HEK293T (cell line): ENCODE measurements at regions not wholly inside any gene's neighbourhood (a gene's known extent, or its start where the extent isn't known, plus 50 kb on each side); places are given as distances from the start of the nearest gene placed in this dataset.

Experiments used
- CTCF ChIA-PET: fragments of 350-600 bp; formaldehyde crosslinking; extraction: SDS; loops from one replicate; lab custom pipeline; 2021; ENCODE audit warnings: antibody characterized with exemption, inconsistent platforms; lab: Yijun Ruan, JAX
- POLR2A ChIA-PET: fragments of 350-600 bp; formaldehyde crosslinking; extraction: SDS; loops from one replicate; lab custom pipeline; 2020; ENCODE audit warnings: antibody characterized with exemption, inconsistent platforms; lab: Yijun Ruan, JAX
- DNase-seq: peaks from one replicate; pipeline ENCODE4 v3.0.0; 2012; ENCODE audit warnings: mixed read lengths; ENCODE audit errors: extremely low spot score
- ARNT ChIP-seq: fragments of 450-650 bp; IDR thresholded peaks from 2 replicates; pipeline ENCODE4 v1.6.1; 2017; ENCODE audit warnings: mild to moderate bottlenecking
- BHLHE40 ChIP-seq: fragments of 450-650 bp; IDR thresholded peaks from 2 replicates; pipeline ENCODE4 v1.6.1; 2016; ENCODE audit warnings: mild to moderate bottlenecking, moderate library complexity, borderline replicate concordance
- CTBP1 ChIP-seq: fragments of 450-650 bp; IDR thresholded peaks from 2 replicates; pipeline ENCODE4 v1.6.1; 2016; ENCODE audit warnings: borderline replicate concordance
- ELF4 ChIP-seq: fragments of 450-650 bp; IDR thresholded peaks from 2 replicates; pipeline ENCODE4 v1.6.1; 2017; ENCODE audit warnings: antibody characterized with exemption
- FOXA1 ChIP-seq: fragments of 450-650 bp; IDR thresholded peaks from 2 replicates; pipeline ENCODE4 v1.6.1; 2016; ENCODE audit warnings: mild to moderate bottlenecking
- FOXK2 ChIP-seq: fragments of 450-650 bp; IDR thresholded peaks from 2 replicates; pipeline ENCODE4 v1.6.1; 2016; ENCODE audit warnings: mild to moderate bottlenecking
- FOXM1 ChIP-seq: fragments of 450-650 bp; IDR thresholded peaks from 2 replicates; pipeline ENCODE4 v1.6.1; 2017; ENCODE audit warnings: mild to moderate bottlenecking, borderline replicate concordance
- HDGF ChIP-seq: fragments of 450-650 bp; IDR thresholded peaks from 2 replicates; pipeline ENCODE4 v1.6.1; 2017; ENCODE audit warnings: antibody characterized with exemption, borderline replicate concordance
- L3MBTL2 ChIP-seq: fragments of 450-650 bp; conservative IDR thresholded peaks from 2 replicates; pipeline ENCODE4 v1.6.1; 2016; ENCODE audit warnings: mild to moderate bottlenecking
- LEF1 ChIP-seq: fragments of 450-650 bp; IDR thresholded peaks from 2 replicates; pipeline ENCODE4 v1.6.1; 2017; ENCODE audit warnings: mild to moderate bottlenecking, borderline replicate concordance
- NFRKB ChIP-seq: fragments of 450-650 bp; IDR thresholded peaks from 2 replicates; pipeline ENCODE4 v1.6.1; 2016; ENCODE audit warnings: mild to moderate bottlenecking, moderate library complexity
- SP1 ChIP-seq: fragments of 450-650 bp; IDR thresholded peaks from 2 replicates; pipeline ENCODE4 v1.6.1; 2017
- SUZ12 ChIP-seq: fragments of 450-650 bp; IDR thresholded peaks from 2 replicates; pipeline ENCODE4 v1.6.1; 2016; ENCODE audit warnings: mild to moderate bottlenecking
- TARDBP ChIP-seq: fragments of 450-650 bp; IDR thresholded peaks from 2 replicates; pipeline ENCODE4 v1.6.1; 2016
- ZNF384 ChIP-seq: fragments of 450-650 bp; IDR thresholded peaks from 2 replicates; pipeline ENCODE4 v1.6.1; 2016
- TF ChIP-seq, protein P1 (sequence below): fragments of 450-650 bp; IDR thresholded peaks from 2 replicates; pipeline ENCODE4 v1.6.1; 2016

DNA sequence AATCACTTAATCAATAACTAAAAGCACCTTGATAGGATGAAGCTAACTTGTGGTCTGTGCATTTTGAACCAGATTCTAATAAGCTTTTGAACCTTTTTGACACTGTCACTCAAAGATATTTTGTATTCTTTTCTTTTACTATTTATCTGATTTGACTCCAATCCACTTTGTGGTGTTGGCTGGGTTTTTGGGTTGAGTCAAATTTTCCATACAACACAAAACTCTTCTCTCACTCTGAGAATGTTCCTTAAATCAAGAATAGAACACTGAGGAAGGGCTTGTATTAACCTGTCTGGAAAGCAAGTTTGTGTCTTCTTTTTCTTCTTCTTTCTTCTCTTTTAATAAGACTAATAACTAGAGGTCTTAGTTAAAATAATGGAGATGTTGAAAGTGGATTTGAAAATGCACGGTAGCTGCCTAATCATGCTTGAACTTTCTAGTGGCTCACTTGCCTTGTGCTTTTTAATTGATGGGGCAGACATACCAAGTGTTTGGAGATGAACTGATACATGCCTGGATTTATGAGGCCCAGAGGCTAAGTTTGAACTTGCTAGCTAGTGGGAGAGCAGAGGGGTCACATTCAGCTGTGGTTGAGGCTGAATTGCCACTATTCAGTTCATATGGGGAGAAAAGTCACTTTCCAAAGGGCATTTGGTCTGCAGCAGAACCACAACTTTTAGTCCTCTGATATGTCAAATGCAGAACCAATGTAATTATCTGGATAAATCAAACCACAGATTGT lies 93.5 kb upstream of the PTHLH start:
- no peak for TF ChIP-seq FOXA1
- ChIA-PET POLR2A (no interaction called here), CTCF (no interaction called here)
- no peak for DNase-seq

DNA sequence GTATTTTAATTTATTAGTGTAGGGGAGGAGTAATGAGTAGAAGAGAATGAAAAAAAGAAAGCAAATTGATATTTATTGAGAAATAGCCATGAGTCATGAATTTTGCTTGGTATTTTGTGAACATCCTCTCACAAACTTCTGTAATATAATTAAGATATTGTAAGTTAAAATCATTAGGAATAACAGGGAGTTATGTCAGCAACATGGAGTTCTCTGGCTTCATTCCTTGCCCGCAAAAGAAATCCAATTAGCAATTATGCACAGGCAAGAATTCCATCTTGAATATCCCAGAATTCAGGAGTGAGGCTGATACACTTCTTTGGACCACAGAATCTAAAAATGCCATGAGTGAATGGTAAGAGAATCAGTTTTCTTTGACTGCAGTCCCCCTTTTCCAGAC lies 94.3 kb upstream of the PTHLH start:
- CTCF ChIA-PET, result no interaction called here
- TF ChIP-seq NFRKB, result no peak
- no peak for TF ChIP-seq FOXM1
- TF ChIP-seq CTBP1, result no peak
- no peak for TF ChIP-seq SP1
- TF ChIP-seq L3MBTL2, result no peak
- no peak for DNase-seq
- POLR2A ChIA-PET, result no interaction called here

DNA sequence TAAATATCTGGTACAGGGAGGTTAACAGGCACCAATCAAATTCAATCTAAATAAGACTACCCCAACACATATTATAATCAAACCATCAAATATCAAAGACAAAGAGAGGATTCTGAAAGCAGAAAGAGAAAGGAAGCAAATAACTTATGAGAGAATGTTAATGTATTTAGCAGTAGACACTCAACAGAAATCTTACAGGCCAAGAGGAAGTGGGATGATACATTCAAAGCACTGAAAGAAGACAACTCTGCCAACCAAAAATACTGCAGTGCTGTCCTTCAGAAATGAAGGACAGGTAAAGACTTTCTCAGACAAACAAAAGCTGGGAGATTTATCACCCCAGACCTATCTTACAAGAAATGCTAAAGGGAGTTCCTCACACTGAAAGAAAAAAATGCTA lies 95.9 kb upstream of the PTHLH start:
- POLR2A ChIA-PET, result no interaction called here
- DNase-seq, result no peak
- CTCF ChIA-PET, result no interaction called here
- TF ChIP-seq HDGF (no peak), FOXK2 (no peak)

DNA sequence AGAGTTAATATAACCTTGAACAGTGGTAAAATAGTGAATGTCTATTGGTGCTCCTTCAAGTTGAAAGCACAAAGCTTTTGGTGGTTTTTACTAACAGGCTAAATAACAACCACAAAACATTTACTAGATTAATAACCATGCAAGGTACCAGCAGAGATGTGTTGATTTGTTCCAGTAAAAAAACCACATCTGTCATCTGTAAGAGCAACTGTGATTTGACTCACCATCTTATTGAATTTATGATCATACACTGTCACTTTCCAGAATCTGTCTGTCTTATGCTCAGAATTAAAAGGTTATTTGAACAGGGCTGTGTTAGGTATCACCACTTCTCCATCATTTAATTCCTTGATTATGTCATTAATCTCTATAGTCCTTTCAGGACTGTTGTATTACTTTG lies 107.0 kb upstream of the PTHLH start:
- DNase-seq, result no peak
- CTCF ChIA-PET, result no interaction called here
- POLR2A ChIA-PET, result no interaction called here
- TF ChIP-seq ARNT (no peak), ZNF384 (no peak), NFRKB (no peak), ELF4 (no peak), SUZ12 (no peak), BHLHE40 (no peak), L3MBTL2 (no peak), FOXA1 (no peak), LEF1 (no peak), TARDBP (no peak), FOXK2 (no peak), CTBP1 (no peak), SP1 (no peak), HDGF (no peak), FOXM1 (no peak)
- TF ChIP-seq, protein P1, sequence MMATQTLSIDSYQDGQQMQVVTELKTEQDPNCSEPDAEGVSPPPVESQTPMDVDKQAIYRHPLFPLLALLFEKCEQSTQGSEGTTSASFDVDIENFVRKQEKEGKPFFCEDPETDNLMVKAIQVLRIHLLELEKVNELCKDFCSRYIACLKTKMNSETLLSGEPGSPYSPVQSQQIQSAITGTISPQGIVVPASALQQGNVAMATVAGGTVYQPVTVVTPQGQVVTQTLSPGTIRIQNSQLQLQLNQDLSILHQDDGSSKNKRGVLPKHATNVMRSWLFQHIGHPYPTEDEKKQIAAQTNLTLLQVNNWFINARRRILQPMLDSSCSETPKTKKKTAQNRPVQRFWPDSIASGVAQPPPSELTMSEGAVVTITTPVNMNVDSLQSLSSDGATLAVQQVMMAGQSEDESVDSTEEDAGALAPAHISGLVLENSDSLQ, result no peak

DNA sequence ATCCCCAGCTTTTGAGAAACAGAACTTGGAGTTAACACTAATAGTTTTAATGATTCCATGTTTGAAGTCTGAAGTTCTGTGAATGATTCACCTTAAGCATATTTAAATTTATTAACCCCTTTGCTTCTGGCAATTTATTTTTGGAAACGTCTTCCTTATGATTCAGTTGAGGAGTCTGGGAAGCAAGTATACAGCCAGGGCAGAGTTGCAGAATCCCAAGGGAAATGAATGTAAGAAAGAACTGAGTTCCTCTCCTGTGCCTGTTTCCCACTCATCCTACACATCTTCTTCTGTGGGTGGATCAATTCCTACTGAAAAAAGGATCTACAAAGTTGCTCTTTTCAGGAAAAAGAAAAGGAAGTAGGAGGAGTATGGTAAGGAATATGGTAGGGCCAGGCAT lies 108.2 kb upstream of the CCDC91 start:
- CTCF ChIA-PET, result no interaction called here
- POLR2A ChIA-PET, result no interaction called here

DNA sequence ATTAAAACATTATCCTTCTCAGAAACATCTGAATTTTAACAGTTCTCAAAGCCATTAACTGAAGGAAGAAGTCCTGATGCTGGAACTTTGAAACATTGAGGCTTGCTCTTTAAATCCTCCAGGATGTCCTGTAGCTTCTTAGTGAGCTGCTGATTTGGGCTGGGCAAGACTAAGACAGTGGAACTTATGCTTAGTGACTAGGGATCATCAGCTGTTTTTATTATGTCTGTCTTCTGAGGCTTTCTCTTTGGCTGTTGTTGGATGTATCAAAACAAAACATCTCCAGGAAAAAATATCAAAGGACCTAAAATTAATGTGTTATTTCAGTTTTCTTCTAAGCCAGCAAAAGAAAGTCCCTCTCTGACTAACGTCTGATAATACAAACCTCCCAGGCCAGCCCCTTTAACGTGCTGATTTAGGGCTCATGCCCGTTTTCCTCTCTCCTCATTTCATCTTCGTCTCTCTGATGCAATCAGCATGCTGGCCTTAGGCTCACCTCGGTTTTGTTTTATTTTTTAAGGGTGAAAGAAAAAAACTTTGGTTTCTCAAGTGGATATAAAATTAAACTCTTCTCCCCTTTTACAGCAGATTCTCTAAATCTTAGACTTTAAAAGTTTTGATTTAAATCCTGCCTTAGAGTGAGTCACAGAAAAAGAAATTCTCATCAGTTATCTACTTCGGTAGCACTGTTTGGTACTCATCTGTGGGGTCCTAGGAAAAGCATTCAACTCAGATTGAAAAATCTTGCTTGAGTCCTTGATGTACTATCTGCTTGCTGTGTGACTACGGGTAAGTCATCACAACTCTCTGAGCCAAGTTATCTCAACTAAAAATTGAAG lies 106.2 kb upstream of the CCDC91 start:
- no peak for DNase-seq
- TF ChIP-seq HDGF (no peak), ARNT (no peak), FOXM1 (no peak), L3MBTL2 (no peak), ELF4 (no peak), TARDBP (no peak), FOXA1 (no peak), ZNF384 (no peak), LEF1 (no peak)
- ChIA-PET CTCF (no interaction called here), POLR2A (no interaction called here)

More for the DNA sequence above, 108.2 kb upstream of the CCDC91 start:
- no peak for DNase-seq
- no peak for TF ChIP-seq ARNT
- no peak for TF ChIP-seq CTBP1
- no peak for TF ChIP-seq FOXA1
- no peak for TF ChIP-seq SUZ12
- no peak for TF ChIP-seq SP1
- no peak for TF ChIP-seq FOXK2
- TF ChIP-seq ZNF384, result no peak
- TF ChIP-seq LEF1, result no peak
- no peak for TF ChIP-seq L3MBTL2
- no peak for TF ChIP-seq ELF4
- TF ChIP-seq, protein P1, result no peak
- no peak for TF ChIP-seq NFRKB
- no peak for TF ChIP-seq FOXM1
- no peak for TF ChIP-seq BHLHE40
- TF ChIP-seq HDGF, result no peak
- no peak for TF ChIP-seq TARDBP

DNA sequence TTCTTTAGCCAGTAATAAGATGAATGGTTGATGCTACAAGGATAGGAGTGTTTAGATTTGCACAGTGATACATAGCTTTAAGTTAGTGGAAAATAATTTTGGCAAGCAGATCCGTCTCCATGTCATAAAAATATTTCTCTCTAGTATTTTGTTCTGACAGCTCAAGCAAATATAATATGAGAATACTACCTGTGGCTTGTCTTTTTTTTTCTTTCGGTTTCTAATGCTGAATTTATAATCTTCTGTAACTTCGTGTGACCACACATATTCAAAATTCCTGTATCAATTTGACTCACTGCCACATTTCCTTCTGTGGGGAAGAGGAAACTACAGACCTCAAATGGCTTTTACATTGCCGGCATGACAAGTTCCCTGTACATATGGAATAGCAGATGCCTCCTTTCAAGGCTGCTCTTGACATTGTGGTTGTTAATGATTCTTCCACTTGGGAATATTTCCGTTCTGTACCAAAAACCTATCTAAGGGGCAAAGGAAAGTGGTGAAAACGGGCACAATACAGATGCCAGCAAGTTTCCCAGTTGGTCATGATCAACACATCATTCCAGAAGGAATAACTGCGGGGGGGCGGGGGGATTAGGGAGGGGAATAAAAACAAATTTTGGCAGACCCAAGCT lies 103.6 kb upstream of the CCDC91 start:
- ChIA-PET POLR2A (no interaction called here), CTCF (interaction anchor here (0.6 kb wide), 1 partner anchor 113 kb away, joined by 4 read pairs; no protein-coding TSS in a partner anchor)
- DNase-seq, result no peak
- TF ChIP-seq ELF4, result no peak
